Gastroesophageal sphincter (tissue), 4 donors: ENCODE measurements at regions not wholly inside any gene's neighbourhood (a gene's known extent, or its start where the extent isn't known, plus 50 kb on each side); places are given as distances from the start of the nearest gene placed in this dataset.

Experiments
- ATAC-seq: fragments of 150-250 bp; one replicate; pipeline ENCODE4 v1.9.1; 2016; ENCODE audit warnings: mild to moderate bottlenecking, moderate library complexity
- H3K27ac ChIP-seq, 4 donors: fragments of 200-600 bp; sonication (generic) in 3 of 4; 1 replicate in 3 of 4; 2 replicates in 1 of 4; pipeline ENCODE4 v1.5.1; 2016 to 2019
- H3K27me3 ChIP-seq: fragments of 200-600 bp; sonication (generic); one replicate; pipeline ENCODE4 v1.5.1; 2019
- H3K36me3 ChIP-seq, 2 donors: fragments of 200-600 bp; sonication (generic); one replicate each; pipeline ENCODE4 v1.5.1; 2019; ENCODE audit warnings: control low read depth in 1 of 2
- H3K4me1 ChIP-seq, 3 donors: fragments of 200-600 bp; sonication (generic); 1 replicate in 2 of 3; 2 replicates in 1 of 3; pipeline ENCODE4 v1.5.1; 2016 to 2019; ENCODE audit warnings: control low read depth in 2 of 3
- H3K4me3 ChIP-seq, 2 donors: fragments of 200-600 bp; sonication (generic); one replicate each; pipeline ENCODE4 v1.5.1; 2019; ENCODE audit warnings: mild to moderate bottlenecking in 1 of 2, moderate library complexity in 1 of 2
- H3K9me3 ChIP-seq, 3 donors: fragments of 200-600 bp; sonication (generic); one replicate each; pipeline ENCODE4 v1.5.1; 2017 to 2019; ENCODE audit warnings: control low read depth in 2 of 3
- EP300 ChIP-seq: sonication (generic); formaldehyde crosslinking; IDR thresholded peaks from one replicate; pipeline ENCODE4 v1.6.1; 2017; ENCODE audit warnings: antibody characterized with exemption, mild to moderate bottlenecking
- POLR2A ChIP-seq, 2 donors: fragments of 450-650 bp; IDR thresholded peaks; one replicate each; pipeline ENCODE4 v1.6.1; 2017; ENCODE audit warnings: antibody characterized with exemption in 2 of 2, mild to moderate bottlenecking in 2 of 2, moderate library complexity in 1 of 2
- POLR2AphosphoS5 ChIP-seq: sonication (generic); formaldehyde crosslinking; IDR thresholded peaks from one replicate; pipeline ENCODE4 v1.6.1; 2017; ENCODE audit warnings: antibody characterized with exemption
- WGBS, 2 donors: methylation state at CpG; one replicate each; pipeline ENCODE4 v1.1.5; 2018; ENCODE audit warnings: low coverage in 1 of 2; 5-methylcytosine and 5-hydroxymethylcytosine counted together
- TF ChIP-seq, protein P1 (sequence below), 4 experiments: fragments of 200-600 bp in 2 of 4; fragments of 450-650 bp in 2 of 4; sonication (generic) in 1 of 4; IDR thresholded peaks; one replicate each; pipeline ENCODE4 v1.5.1; 2017 to 2019; ENCODE audit warnings: antibody characterized with exemption in 4 of 4, mild to moderate bottlenecking in 2 of 4, moderate library complexity in 2 of 4

DNA sequence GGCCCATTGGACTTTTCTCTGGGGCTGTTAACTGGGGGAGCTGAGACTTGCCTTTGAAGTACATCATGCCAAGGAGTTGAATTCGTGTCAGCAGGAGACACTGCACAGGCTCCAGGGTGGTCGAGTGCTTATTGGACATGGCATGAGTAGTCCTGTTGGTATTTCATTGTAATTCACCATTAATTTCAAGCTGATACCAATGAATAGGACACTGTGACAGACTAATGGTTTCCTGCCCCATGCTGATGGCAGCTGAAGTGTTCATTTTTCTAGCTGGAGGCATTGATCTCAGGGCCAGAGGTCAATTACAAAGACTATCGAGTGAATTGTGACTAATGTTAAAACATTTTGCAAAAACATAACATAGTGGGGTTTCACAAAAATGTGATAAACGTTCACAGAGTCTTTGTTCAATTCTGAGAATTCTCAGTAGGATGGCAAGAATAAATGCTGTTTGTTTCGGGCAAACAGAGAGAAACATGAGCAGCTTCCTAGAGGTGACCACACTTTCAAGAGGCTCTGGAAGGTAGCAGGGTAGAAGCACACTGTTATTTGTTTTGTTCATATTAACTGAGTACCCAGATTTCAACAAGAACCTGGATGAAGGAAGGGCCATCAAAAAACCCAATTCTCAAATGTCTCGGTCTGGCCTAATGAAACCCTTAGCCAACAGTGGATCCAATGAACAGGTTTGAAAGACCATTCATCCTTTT lies 90.6 kb upstream of the ARL4C start:
- H3K36me3 ChIP-seq, result no peaks in the 10 kb centered on the region
- H3K27ac ChIP-seq, result no peak overlapping the region
- no peak for ATAC-seq
- H3K27me3 ChIP-seq, result peaks cover 5% of the 10 kb centered on the region
- TF ChIP-seq, protein P1, sequence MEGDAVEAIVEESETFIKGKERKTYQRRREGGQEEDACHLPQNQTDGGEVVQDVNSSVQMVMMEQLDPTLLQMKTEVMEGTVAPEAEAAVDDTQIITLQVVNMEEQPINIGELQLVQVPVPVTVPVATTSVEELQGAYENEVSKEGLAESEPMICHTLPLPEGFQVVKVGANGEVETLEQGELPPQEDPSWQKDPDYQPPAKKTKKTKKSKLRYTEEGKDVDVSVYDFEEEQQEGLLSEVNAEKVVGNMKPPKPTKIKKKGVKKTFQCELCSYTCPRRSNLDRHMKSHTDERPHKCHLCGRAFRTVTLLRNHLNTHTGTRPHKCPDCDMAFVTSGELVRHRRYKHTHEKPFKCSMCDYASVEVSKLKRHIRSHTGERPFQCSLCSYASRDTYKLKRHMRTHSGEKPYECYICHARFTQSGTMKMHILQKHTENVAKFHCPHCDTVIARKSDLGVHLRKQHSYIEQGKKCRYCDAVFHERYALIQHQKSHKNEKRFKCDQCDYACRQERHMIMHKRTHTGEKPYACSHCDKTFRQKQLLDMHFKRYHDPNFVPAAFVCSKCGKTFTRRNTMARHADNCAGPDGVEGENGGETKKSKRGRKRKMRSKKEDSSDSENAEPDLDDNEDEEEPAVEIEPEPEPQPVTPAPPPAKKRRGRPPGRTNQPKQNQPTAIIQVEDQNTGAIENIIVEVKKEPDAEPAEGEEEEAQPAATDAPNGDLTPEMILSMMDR (IDR thresholded peaks at IDR 0.05), result no peak
- TF ChIP-seq EP300 (no peak), POLR2AphosphoS5 (no peak)
- H3K4me3 ChIP-seq, result no peak overlapping the region
- no peaks in the 10 kb centered on the region for H3K9me3 ChIP-seq
- 67 to 72% methylated on average over 6 of the region's 6 CpGs for WGBS, 2 donors
- H3K4me1 ChIP-seq, result no peaks in the 10 kb centered on the region

DNA sequence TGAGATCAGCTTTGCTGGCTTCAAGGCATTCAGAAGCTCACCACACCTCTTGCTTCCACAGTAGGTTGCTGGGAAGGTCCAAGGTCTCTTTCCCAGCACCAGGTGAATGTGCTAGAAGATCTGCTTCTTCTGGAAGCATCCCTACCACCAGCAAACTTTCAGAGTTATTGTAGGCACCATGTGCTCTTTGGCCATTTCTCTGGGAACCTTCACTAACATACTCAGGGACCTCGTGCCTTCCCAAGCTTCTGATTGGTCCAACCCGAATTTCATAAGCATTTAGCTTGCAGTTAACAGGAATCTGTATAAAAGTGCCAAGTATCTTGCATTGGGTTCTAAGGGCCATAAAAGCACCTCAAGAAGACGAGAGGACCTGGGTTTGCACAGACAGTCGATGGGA lies 86.5 kb upstream of the ARL4C start:
- Histone ChIP-seq H3K36me3 (no peaks in the 10 kb centered on the region), H3K4me1 (no peaks in the 10 kb centered on the region), H3K4me3 (no peak overlapping the region), H3K27ac (no peak overlapping the region), H3K9me3 (no peaks in the 10 kb centered on the region), H3K27me3 (peaks cover 5% of the 10 kb centered on the region)
- TF ChIP-seq, protein P1 (IDR thresholded peaks at IDR 0.05), result no peak
- TF ChIP-seq EP300 (no peak), POLR2AphosphoS5 (no peak), POLR2A (IDR thresholded peaks at IDR 0.05) (no peak)
- WGBS, 2 donors, result 94 to 100% methylated on average over 3 to 4 of the region's 4 CpGs
- ATAC-seq, result no peak

DNA sequence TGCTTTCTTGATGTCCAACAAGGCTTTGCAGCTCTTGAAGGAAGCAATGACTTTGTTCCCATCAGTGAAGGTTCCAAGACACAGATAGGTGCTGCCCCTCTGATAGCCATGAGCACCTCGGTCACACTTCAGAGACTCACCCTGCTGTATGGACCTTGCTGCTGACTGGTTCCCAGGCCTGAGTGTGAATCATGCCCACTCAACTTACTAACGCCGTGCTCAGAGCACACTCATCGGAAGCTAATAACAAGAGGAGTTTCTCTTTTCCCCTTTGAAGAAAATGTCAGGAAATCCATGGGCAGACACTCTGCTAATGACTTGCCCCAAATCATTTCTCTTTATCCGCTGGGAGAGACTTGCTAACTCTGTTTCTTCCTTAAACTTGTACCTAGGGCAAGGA lies 83.8 kb upstream of the ARL4C start:
- no peak for ATAC-seq
- Histone ChIP-seq H3K4me3 (no peak overlapping the region), H3K27me3 (peaks cover 5% of the 10 kb centered on the region), H3K27ac (no peak overlapping the region), H3K4me1 (no peaks in the 10 kb centered on the region), H3K9me3 (no peaks in the 10 kb centered on the region), H3K36me3 (no peaks in the 10 kb centered on the region)
- 86 to 89% methylated on average over 3 to 4 of the region's 5 CpGs for WGBS, 2 donors
- TF ChIP-seq, protein P1 (IDR thresholded peaks at IDR 0.05), result no peak
- TF ChIP-seq POLR2A (IDR thresholded peaks at IDR 0.05), result no peak
- no peak for TF ChIP-seq POLR2AphosphoS5
- no peak for TF ChIP-seq EP300

DNA sequence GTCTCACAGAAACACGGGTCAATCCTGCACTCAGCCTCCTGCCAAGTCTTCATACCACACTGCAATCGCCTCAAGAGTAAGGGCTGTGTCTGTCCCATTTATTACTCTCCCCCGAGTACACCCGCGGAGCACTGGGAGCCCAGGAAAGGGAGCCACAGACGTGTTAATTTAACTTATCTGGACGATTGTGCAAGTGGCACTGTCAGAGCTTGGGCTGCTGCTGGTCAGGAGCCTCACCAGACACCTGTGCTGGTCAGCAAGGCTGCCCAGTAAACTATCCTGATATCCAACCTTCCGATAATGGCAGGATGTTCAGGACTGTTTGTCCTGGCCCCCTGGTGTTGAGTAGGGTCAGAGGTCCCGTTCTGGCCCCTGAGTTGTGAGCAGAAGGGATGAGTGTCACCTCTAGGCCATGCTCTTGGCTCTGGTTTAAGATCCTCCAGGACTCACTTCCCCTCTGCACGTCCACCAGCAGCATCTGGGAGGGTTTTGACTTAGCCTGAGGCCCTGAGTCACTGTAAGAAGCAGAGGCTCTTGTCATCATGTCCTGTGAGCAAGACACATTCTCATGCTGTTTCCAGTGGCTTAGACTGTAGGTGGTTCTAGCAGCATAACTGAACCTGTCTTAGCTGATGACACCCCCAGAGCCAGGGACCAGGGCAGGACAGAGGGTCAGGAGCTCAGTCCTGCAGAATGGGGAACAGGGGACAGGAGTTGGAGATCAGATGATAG lies 82.5 kb upstream of the ARL4C start:
- TF ChIP-seq, protein P1 (IDR thresholded peaks at IDR 0.05), result no peak
- TF ChIP-seq POLR2A (IDR thresholded peaks at IDR 0.05) (no peak), EP300 (no peak), POLR2AphosphoS5 (no peak)
- Histone ChIP-seq H3K36me3 (no peaks in the 10 kb centered on the region), H3K27me3 (peaks cover 2% of the 10 kb centered on the region), H3K9me3 (no peaks in the 10 kb centered on the region), H3K4me3 (no peak overlapping the region), H3K27ac (no peak overlapping the region), H3K4me1 (no peaks in the 10 kb centered on the region)
- no peak for ATAC-seq
- 60 to 100% methylated on average over 2 to 3 of the region's 10 CpGs for WGBS, 2 donors

DNA sequence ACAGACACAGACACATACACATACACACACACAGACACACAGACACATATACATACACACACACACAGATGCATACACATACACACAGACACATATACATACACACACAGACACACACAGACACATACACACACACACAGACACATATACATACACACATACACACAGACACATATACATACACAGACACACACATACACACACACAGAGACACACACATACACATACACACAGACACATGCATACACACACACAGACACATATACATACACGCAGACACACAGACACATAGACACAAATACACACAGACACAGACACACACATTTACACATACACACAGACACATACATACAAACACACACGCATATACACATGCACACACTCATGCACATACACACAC lies 81.5 kb upstream of the ARL4C start:
- Histone ChIP-seq H3K4me3 (no peak overlapping the region), H3K27me3 (no peaks in the 10 kb centered on the region), H3K36me3 (no peaks in the 10 kb centered on the region), H3K4me1 (no peaks in the 10 kb centered on the region), H3K9me3 (no peaks in the 10 kb centered on the region), H3K27ac (no peak overlapping the region)
- TF ChIP-seq POLR2AphosphoS5, result no peak
- TF ChIP-seq POLR2A (IDR thresholded peaks at IDR 0.05), result no peak
- TF ChIP-seq EP300, result no peak
- TF ChIP-seq, protein P1 (IDR thresholded peaks at IDR 0.05), result no peak
- ATAC-seq, result no peak
- WGBS, 2 donors, result 79% methylated on average over 2 of the region's 2 CpGs; no CpG with 5 or more reads in 1 of the 2 donors
